GM19468 (cell line): ENCODE measurements at regions not wholly inside any gene's neighbourhood (a gene's known extent, or its start where the extent isn't known, plus 50 kb on each side); places are given as distances from the start of the nearest gene placed in this dataset.
"Not testable (repeated sequence)": the region's sequence is repeated elsewhere in the genome, so short reads cannot be mapped to it uniquely, and the experiment has no call there.

Experiments
- ATAC-seq: cut with Tn5 transposase; IDR thresholded peaks from one replicate; pipeline ENCODE4 v1.9.1; 2021; ENCODE audit warnings: mild to moderate bottlenecking, moderate library complexity, moderate number of reproducible peaks; ENCODE audit not compliant: unreplicated experiment; ENCODE audit errors: extremely low read depth

- not testable (repeated sequence) for ATAC-seq
Observed at GRCh38 chr5:174498575-174498974, 225.8 kb upstream of the MSX2 start.

- no peak for ATAC-seq
Observed at GRCh38 chr5:174500636-174501035, 223.7 kb upstream of the MSX2 start.

GRCh38 chr5:174501461-174502069, 222.8 kb upstream of the MSX2 start:
- ATAC-seq = no peak

- ATAC-seq = no peak
Observed at GRCh38 chr5:174503086-174503460, 221.3 kb upstream of the MSX2 start.

- no peak for ATAC-seq
Observed at GRCh38 chr5:174503461-174504265, 220.7 kb upstream of the MSX2 start.

DNA sequence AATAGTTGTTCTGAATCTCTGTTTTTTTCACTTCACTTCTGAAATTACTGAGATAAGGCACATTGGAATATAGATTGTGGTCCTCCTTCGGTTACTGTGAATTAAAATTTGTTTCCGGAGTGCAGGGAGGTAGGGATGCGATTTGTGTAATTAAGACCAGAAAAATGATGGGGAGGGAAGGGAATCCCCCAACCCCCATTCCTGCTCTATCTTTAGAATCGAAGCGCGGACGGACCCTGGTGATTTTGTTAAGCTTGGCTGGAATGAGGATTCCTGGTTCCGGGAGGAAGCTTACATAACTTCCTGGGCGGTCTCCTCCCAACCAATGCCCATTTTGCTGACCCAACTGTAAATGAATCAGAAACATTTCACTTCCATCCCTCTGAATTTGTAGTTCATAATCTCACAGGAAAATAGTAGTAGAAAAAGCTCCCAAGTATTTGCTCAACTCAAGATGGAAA, 220.1 kb upstream of the MSX2 start:
- no peak for ATAC-seq

GRCh38 chr5:174505621-174506020, 218.8 kb upstream of the MSX2 start:
- no peak for ATAC-seq

DNA sequence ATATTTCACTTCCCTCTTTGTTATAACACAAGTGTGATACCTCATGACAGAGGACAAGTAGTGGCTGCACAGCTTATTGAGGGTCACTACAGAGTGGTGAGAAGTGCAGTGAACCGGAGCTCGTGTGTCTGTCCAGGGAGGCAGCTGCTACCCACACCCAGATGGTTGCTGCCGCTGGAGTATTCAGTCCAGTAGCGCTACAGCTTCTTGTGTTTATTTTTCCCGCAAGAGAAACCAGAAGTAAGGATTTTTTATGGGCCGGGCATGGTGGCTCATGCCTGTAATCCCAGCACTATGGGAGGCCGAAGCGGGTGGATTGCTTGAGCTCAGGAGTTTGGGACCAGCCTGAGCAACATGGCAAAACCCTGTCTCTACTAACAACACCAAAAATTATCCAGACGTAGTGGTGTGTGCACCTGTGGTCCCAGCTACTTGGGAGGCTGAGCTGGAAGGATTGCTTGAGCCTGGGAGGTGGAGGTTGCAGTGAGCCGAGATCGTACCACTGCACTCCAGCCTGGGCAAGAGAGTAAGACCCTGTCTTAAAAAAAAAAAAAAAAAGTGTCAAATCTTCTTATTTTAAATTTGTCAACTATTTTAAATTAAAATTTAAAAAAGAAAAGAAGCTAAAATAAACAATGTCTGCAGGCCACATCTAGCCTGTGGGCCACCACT, 213.5 kb upstream of the MSX2 start:
- not testable (repeated sequence) for ATAC-seq

- ATAC-seq = no peak
Observed at GRCh38 chr5:174511714-174512253, 212.6 kb upstream of the MSX2 start.

DNA sequence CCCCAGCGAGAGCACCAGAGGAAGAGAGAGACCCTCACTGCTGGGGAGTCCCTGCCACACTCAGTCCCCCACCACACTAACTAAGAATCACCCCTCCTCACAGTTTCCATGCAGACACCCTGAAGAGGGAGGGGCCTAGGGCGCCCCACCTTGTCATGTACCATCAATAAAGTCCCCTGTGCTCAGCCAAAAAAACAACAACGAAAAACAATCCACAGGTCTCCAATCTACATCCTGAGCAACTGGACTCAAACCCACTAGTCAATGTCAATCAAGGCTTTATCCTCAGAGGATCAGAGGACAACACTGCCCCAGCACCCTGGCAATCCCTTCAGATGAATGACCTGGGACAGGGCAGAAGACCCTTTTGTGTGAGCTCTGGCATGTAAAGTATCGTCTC, 210.1 kb upstream of the MSX2 start:
- ATAC-seq = no peak

- ATAC-seq = no peak
Observed at GRCh38 chr5:174514983-174515394, 209.4 kb upstream of the MSX2 start.

GRCh38 chr5:174516741-174517140, 207.6 kb upstream of the MSX2 start:
- ATAC-seq = no peak

DNA sequence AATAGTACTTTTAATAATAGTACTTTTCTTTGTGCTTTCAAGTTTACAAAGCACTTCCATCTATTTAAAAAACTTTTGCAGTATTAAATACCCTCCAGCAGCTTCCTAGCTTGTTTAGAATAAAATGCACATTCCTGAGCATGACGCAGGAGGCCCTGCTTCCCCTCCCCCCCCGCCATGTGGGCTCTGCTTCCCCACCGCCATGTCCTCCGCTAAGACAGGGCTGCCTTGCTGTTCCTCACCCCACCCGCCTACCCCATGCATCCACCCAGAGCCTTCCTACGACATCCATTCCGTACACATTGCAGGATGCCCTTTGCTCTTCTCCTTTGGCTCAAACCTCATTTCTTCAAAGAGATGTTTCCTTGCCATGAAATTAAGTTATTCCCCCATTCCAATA, 205.9 kb upstream of the MSX2 start:
- ATAC-seq = no peak

- ATAC-seq = no peak
Observed at GRCh38 chr5:174520420-174521396, 203.7 kb upstream of the MSX2 start.

- no peak for ATAC-seq
Observed at GRCh38 chr5:174521449-174521848, 202.9 kb upstream of the MSX2 start.

DNA sequence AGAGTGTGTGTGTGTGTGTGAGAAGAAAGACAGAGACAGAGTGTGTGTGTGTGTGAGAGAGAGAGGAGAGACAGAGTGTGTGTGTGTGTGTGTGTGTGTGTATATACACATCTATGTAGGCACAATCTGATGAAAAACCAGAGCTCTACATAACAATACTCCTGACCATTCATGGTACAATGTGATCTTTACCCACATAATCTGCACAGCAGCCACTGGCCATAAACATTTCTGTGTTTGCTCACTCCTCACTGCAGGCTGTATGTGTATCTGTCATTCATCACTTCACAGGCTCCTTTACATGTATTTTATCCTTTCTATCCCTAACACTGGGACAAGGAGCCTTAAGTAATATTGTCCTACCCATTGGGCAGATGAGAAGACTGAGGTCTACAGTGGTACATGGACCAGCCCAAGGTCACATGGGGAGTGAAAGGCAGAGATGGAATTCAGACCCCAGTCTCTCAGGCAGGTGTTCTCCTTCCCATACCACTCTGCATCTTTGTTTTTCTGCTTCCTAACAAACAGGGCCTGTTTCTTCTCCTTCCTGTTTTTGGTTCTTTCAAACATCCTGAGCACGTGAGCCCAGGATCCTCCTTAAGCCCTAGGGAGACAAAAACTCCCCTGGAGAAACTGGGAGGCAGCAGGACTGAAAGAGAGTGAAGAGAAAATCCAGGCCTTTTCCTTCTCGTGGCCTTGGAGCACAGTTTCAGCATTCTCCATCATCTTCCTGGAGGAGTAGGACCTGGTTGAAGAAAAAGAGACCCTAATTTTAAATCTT, 201.7 kb upstream of the MSX2 start:
- ATAC-seq = no peak

- ATAC-seq = no peak
Observed at GRCh38 chr5:174523311-174524071, 200.9 kb upstream of the MSX2 start.

DNA sequence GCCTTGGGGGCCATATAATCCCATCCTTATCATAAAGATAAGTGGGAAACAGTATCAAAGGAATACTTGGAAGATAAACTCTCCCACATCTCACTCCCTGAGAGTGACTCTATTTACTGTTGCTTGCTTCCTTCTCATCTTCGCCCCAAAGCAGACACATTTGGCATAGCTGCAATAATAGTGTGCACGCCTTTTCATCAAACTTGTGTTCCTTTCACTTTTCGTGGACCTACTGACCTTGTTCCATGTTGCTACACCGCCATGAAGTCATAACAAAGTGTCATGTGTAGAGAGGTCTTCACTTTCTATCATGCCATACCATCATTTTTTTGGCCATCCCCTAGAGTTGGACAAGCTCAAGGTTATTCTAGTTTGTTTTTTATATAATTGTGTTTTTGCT, 200.0 kb upstream of the MSX2 start:
- no peak for ATAC-seq
